Parathyroid adenoma (tissue), 2 donors: ENCODE measurements at regions not wholly inside any gene's neighbourhood (a gene's known extent, or its start where the extent isn't known, plus 50 kb on each side); places are given as distances from the start of the nearest gene placed in this dataset.

Experiments used
- H2AFZ ChIP-seq: fragments of 300-600 bp; sonication (generic); one replicate; pipeline ENCODE4 v1.7.0; 2017; ENCODE audit warnings: antibody characterized with exemption, mild to moderate bottlenecking
- H3K27ac ChIP-seq: fragments of 300-600 bp; sonication (generic); one replicate; pipeline ENCODE4 v1.7.0; 2017
- H3K27me3 ChIP-seq: fragments of 300-600 bp; sonication (generic); one replicate; pipeline ENCODE4 v1.7.0; 2017; ENCODE audit warnings: low read length; ENCODE audit not compliant: control insufficient read depth, insufficient read depth
- H3K36me3 ChIP-seq: fragments of 300-600 bp; sonication (generic); one replicate; pipeline ENCODE4 v1.7.0; 2017; ENCODE audit warnings: low read length; ENCODE audit not compliant: control insufficient read depth, insufficient read depth
- H3K4me1 ChIP-seq: fragments of 300-600 bp; sonication (generic); one replicate; pipeline ENCODE4 v1.7.0; 2017; ENCODE audit warnings: control low read depth
- H3K4me2 ChIP-seq: fragments of 300-600 bp; sonication (generic); one replicate; pipeline ENCODE4 v1.7.0; 2017; ENCODE audit warnings: low read length
- H3K4me3 ChIP-seq: fragments of 300-600 bp; sonication (generic); one replicate; pipeline ENCODE4 v1.7.0; 2017; ENCODE audit warnings: low read depth, low read length
- H3K79me2 ChIP-seq: fragments of 300-600 bp; sonication (generic); one replicate; pipeline ENCODE4 v1.7.0; 2017; ENCODE audit warnings: control low read depth
- H3K9ac ChIP-seq: fragments of 300-600 bp; sonication (generic); one replicate; pipeline ENCODE4 v1.7.0; 2017; ENCODE audit warnings: mild to moderate bottlenecking
- H3K9me3 ChIP-seq: fragments of 300-600 bp; sonication (generic); one replicate; pipeline ENCODE4 v1.7.0; 2017; ENCODE audit warnings: low read length; ENCODE audit not compliant: control insufficient read depth
- CTCF ChIP-seq: fragments of 300-600 bp; sonication (generic); IDR thresholded peaks from one replicate; pipeline ENCODE4 v1.7.0; 2017; ENCODE audit warnings: antibody characterized with exemption, mild to moderate bottlenecking
- donor health status: primary hyperparathyroidism.

GRCh38 chr13:50691681-50692263 lies 151.7 kb downstream of the DLEU7 start:
- H3K36me3 ChIP-seq: no peaks in the 10 kb centered on the region
- H3K9ac ChIP-seq: no peak overlapping the region
- no peak overlapping the region for H2AFZ ChIP-seq
- H3K27me3 ChIP-seq: no peaks in the 10 kb centered on the region
- H3K79me2 ChIP-seq: no peaks in the 10 kb centered on the region
- TF ChIP-seq CTCF: no peak
- H3K4me2 ChIP-seq: no peak overlapping the region
- H3K4me1 ChIP-seq: no peaks in the 10 kb centered on the region
- H3K9me3 ChIP-seq: no peaks in the 10 kb centered on the region
- no peak overlapping the region for H3K4me3 ChIP-seq
- no peak overlapping the region for H3K27ac ChIP-seq

- no peak for TF ChIP-seq CTCF
- no peak overlapping the region for H3K4me2 ChIP-seq
- no peak overlapping the region for H3K9ac ChIP-seq
- no peak overlapping the region for H3K27ac ChIP-seq
- H3K4me3 ChIP-seq: no peak overlapping the region
- no peak overlapping the region for H2AFZ ChIP-seq
- H3K4me1 ChIP-seq: no peaks in the 10 kb centered on the region
- H3K9me3 ChIP-seq: no peaks in the 10 kb centered on the region
- H3K36me3 ChIP-seq: no peaks in the 10 kb centered on the region
- H3K27me3 ChIP-seq: no peaks in the 10 kb centered on the region
- no peaks in the 10 kb centered on the region for H3K79me2 ChIP-seq
Measured at GRCh38 chr13:50692396-50692915, 151.0 kb downstream of the DLEU7 start.

GRCh38 chr13:50693727-50694126 lies 149.8 kb downstream of the DLEU7 start:
- no peak overlapping the region for H3K4me3 ChIP-seq
- no peaks in the 10 kb centered on the region for H3K36me3 ChIP-seq
- no peak overlapping the region for H3K9ac ChIP-seq
- no peak overlapping the region for H3K27ac ChIP-seq
- H2AFZ ChIP-seq: no peak overlapping the region
- H3K27me3 ChIP-seq: no peaks in the 10 kb centered on the region
- H3K4me1 ChIP-seq: no peaks in the 10 kb centered on the region
- no peak overlapping the region for H3K4me2 ChIP-seq
- TF ChIP-seq CTCF: no peak
- no peaks in the 10 kb centered on the region for H3K79me2 ChIP-seq
- H3K9me3 ChIP-seq: no peaks in the 10 kb centered on the region

GRCh38 chr13:50697746-50698539 lies 145.5 kb downstream of the DLEU7 start:
- H3K9ac ChIP-seq: no peak overlapping the region
- no peak overlapping the region for H3K4me3 ChIP-seq
- no peak overlapping the region for H2AFZ ChIP-seq
- no peaks in the 10 kb centered on the region for H3K4me1 ChIP-seq
- no peak overlapping the region for H3K4me2 ChIP-seq
- no peaks in the 10 kb centered on the region for H3K9me3 ChIP-seq
- H3K27ac ChIP-seq: no peak overlapping the region
- no peaks in the 10 kb centered on the region for H3K79me2 ChIP-seq
- H3K36me3 ChIP-seq: no peaks in the 10 kb centered on the region
- H3K27me3 ChIP-seq: no peaks in the 10 kb centered on the region
- TF ChIP-seq CTCF: no peak
